ENCODE measurements at regions not wholly inside any gene's neighbourhood (a gene's known extent, or its start where the extent isn't known, plus 50 kb on each side); places are given as distances from the start of the nearest gene placed in this dataset.

DNA sequence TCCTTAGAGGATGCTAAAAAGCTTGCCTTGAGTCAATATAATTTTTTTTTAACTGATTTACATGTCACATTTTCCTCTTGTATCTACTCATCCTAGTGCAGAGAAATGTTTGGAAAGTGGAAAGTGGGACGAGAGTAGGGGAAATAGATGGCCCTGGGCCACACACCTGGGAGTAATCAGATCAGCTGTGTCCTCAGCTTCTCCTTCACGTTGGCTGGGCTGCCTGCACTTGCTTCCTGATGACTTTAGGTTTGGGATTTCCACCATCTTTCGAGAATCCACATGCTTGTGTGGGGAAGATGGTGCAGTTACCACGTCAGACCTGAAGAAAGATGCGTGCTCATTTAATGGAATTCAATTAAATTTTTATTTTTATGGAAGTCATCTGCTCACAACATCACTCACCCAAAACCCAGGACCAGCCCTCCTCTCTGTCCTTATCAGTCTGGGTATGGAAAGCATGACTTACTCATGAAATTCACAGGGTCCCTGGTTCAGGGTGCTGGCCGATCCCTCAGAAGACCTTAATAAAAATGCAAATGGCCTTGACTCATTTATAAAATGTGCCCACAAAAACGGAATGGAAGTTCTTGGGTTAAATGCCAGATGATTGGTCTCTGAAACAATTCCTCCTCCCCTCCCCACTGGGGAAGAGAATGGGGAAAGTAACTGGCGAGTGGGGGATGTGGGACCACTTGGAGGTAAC lies 74.5 kb upstream of the TIAM2 start:
- Mint-ChIP-seq H3K9me3 (no peaks in the 10 kb centered on the region), H3K27me3 (ENCODE audit: low read depth) (no peaks in the 10 kb centered on the region), H3K4me3 (no peak overlapping the region), H3K36me3 (peaks cover 4% of the 10 kb centered on the region), H3K4me1 (peaks cover 6% of the 10 kb centered on the region), H3K27ac (no peak overlapping the region)
- DNase-seq (ENCODE audit: low spot score in 2 of 2, unreplicated experiment in 2 of 2) = no peak
- TF ChIP-seq, protein P1, sequence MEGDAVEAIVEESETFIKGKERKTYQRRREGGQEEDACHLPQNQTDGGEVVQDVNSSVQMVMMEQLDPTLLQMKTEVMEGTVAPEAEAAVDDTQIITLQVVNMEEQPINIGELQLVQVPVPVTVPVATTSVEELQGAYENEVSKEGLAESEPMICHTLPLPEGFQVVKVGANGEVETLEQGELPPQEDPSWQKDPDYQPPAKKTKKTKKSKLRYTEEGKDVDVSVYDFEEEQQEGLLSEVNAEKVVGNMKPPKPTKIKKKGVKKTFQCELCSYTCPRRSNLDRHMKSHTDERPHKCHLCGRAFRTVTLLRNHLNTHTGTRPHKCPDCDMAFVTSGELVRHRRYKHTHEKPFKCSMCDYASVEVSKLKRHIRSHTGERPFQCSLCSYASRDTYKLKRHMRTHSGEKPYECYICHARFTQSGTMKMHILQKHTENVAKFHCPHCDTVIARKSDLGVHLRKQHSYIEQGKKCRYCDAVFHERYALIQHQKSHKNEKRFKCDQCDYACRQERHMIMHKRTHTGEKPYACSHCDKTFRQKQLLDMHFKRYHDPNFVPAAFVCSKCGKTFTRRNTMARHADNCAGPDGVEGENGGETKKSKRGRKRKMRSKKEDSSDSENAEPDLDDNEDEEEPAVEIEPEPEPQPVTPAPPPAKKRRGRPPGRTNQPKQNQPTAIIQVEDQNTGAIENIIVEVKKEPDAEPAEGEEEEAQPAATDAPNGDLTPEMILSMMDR (IDR thresholded peaks at IDR 0.05; ENCODE audit: unreplicated experiment) = no peak

DNA sequence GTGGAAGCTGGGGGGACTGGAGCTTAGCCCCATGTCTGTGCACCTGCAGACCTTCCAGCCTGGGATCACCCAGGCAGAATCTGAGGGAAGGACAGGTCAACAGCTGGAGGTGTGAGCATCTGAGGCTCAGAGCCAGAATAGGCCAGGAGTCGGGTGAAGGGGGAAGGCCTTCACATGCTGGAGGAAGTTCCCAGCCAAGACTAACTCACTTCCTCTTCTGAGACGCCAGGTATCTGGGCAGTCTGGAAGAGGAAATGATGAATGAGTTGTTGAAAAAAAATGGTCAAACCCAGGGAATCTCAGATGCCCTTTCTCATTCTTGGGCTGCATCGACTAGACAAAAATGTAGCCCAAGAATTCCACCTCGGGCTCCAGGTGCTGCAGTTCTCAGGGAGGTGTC lies 73.6 kb upstream of the TIAM2 start:
- Mint-ChIP-seq H3K4me1 (peaks cover 6% of the 10 kb centered on the region), H3K36me3 (peaks cover 4% of the 10 kb centered on the region), H3K9me3 (no peaks in the 10 kb centered on the region), H3K4me3 (no peak overlapping the region), H3K27ac (no peak overlapping the region), H3K27me3 (ENCODE audit: low read depth) (no peaks in the 10 kb centered on the region)
- TF ChIP-seq, protein P1 (IDR thresholded peaks at IDR 0.05; ENCODE audit: unreplicated experiment) = no peak
- DNase-seq (ENCODE audit: low spot score in 2 of 2, unreplicated experiment in 2 of 2) = no peak

DNA sequence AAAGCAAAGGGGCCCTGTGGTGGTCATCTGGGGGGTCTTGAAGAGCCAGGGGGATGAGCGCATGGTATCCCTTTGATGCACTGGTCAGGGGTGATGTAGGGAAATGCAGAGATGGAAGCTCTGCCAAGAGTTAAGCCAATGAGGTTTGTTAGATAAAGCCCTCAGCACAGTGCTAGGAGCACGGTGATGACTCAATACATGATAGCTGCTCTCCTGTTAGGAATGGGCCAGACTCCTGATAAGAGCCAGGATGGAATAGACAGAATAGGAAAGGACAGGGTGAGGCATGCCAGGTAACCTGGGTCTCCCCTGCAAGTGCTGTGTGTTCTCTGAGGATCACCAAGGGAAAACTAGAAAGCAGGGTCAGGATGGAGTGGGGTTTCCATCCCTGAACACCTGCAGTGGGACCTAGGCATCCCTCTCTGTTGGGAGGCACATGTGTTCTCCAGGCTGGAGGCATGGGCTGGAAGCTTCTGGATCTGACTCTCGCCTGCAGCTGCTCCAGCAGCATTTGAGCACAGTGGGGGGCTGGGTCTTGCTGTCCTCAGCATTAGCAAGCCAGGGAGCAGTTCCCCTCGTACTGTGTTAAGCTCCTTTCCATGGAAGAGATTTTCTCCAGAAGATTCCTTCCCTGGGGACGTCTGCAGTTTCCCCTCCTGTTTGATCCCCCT lies 71.8 kb upstream of the TIAM2 start:
- Mint-ChIP-seq H3K36me3 (no peaks in the 10 kb centered on the region), H3K4me1 (peaks cover 6% of the 10 kb centered on the region), H3K9me3 (no peaks in the 10 kb centered on the region), H3K4me3 (no peak overlapping the region), H3K27ac (no peak overlapping the region), H3K27me3 (ENCODE audit: low read depth) (no peaks in the 10 kb centered on the region)
- TF ChIP-seq, protein P1 (IDR thresholded peaks at IDR 0.05; ENCODE audit: unreplicated experiment) = no peak
- DNase-seq (ENCODE audit: low spot score in 2 of 2, unreplicated experiment in 2 of 2) = no peak

DNA sequence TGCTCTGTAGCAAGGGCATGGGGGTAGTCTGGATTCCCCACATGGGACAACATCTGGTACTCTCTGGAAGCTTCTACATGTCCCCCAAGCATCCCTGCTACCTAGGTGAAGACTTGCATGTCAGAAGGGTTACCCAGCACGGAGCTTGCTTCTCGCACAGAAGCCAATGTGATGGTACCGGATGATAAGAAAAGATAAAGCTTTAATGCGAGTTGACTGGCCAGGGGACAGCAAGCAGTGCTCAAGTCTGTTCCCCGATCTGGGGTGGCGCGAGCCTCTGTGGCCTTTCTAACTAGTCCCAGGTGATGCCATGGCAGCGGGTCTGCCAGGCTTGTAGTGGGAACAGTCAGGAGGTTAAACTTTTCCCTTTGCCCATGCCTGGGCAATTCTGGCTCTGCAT lies 70.0 kb upstream of the TIAM2 start:
- Mint-ChIP-seq H3K4me3 (no peak overlapping the region), H3K27ac (no peak overlapping the region), H3K4me1 (peaks cover 7% of the 10 kb centered on the region), H3K9me3 (no peaks in the 10 kb centered on the region), H3K36me3 (no peaks in the 10 kb centered on the region), H3K27me3 (ENCODE audit: low read depth) (no peaks in the 10 kb centered on the region)
- no peak for DNase-seq (ENCODE audit: low spot score in 2 of 2, unreplicated experiment in 2 of 2)
- TF ChIP-seq, protein P1 (IDR thresholded peaks at IDR 0.05; ENCODE audit: unreplicated experiment) = no peak

DNA sequence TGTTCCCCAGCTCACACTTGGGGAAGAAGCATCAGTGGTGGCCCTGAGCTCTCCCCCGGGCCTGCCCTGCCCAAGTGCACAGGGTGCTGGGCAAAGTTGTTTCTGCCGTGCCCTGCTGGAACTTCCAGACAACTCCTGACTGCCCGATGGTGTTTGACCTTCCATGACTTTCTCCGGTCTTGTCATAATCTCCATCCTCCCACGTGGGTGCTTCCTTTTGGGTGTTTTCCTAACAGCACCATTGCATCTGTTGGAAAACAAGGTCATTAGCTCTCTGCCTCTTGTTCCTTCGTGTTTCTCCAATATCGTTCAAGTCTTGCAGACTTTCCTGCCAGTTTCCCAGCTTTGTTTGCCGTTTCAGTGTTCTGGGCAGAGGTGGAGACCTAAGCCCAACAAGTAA lies 68.7 kb upstream of the TIAM2 start:
- H3K36me3 Mint-ChIP-seq = no peaks in the 10 kb centered on the region
- no peak for DNase-seq (ENCODE audit: low spot score in 2 of 2, unreplicated experiment in 2 of 2)
- H3K27ac Mint-ChIP-seq = no peak overlapping the region
- TF ChIP-seq, protein P1 (IDR thresholded peaks at IDR 0.05; ENCODE audit: unreplicated experiment) = no peak
- H3K27me3 Mint-ChIP-seq (ENCODE audit: low read depth) = no peaks in the 10 kb centered on the region
- H3K4me1 Mint-ChIP-seq = peaks cover 14% of the 10 kb centered on the region
- H3K4me3 Mint-ChIP-seq = no peak overlapping the region
- no peaks in the 10 kb centered on the region for H3K9me3 Mint-ChIP-seq

Measured in mesothelial cell of epicardium (in vitro differentiated cells).